ENCODE measurements at regions not wholly inside any gene's neighbourhood (a gene's known extent, or its start where the extent isn't known, plus 50 kb on each side); places are given as distances from the start of the nearest gene placed in this dataset.

- H3K4me3 ChIP-seq: no peak overlapping the region
- peak in 5 of 9 donors; percentile 9 to 21 (median 12) for TF ChIP-seq CTCF (IDR thresholded peaks at IDR 0.05)
- H3K27me3 ChIP-seq: no peaks in the 10 kb centered on the region
- no peak overlapping the region for H3K27ac ChIP-seq
- ATAC-seq: peak in 7 of 8 donors; percentile 34 to 91 (median 78)
- H3K4me1 ChIP-seq: peaks cover 0 to 14% (median 2%) of the 10 kb centered on the region in 9 donors
- peak; percentile 50 to 51 for DNase-seq
- intact Hi-C loops (cut with DNase I): no loop called here
- WGBS, 2 donors: 40 to 48% methylated on average over 9 of the region's 9 CpGs
- H3K9me3 ChIP-seq: no peaks in the 10 kb centered on the region
- no peaks in the 10 kb centered on the region for H3K36me3 ChIP-seq
These were observed 179.6 kb upstream of the NOCT start for GRCh38 chr4:138835832-138836533.

DNA sequence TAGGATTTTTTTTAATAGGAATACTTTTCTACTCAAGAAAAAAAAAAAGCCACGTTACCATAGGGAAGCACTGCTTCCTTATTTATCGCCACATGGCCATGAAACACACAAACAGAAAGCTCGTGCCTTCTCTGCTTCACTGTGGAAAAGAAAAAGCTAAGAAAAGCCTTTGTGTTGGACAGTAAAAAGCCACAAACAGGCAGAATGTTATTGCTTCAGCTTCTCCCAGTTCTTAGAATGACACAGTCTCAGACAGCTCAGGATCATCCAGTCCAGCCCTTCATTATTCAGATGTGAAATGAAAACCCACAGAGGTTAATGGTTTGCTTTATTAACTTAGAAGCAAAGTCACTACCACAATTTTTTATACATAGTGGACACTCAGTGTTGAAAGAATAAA, 181.6 kb upstream of the NOCT start:
- whole genome bisulfite sequencing, 2 donors: 69% methylated on average over 3 of the region's 3 CpGs

DNA sequence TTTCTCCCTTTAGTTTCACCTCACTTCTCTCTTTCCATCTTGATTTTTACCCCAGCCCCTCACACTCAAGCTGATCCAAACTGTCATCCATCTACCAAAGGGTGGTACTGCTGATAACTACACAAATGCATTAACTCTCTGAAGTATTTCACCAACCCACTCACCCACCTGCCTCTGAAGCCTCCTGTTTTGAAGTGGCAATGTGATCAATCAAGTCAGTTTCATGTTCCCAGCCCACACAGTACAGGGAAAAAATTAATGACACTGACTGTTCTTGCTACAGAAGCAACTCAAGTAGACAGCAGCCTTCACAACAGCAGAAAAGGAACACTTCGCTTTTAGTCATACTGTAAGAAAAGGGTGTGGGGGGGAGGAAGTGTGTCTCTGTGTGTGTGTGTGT, 183.0 kb upstream of the NOCT start:
- no peaks in the 10 kb centered on the region for H3K9me3 ChIP-seq
- WGBS, 2 donors: 98 to 100% methylated on average over 1 of the region's 1 CpG
- TF ChIP-seq CTCF (IDR thresholded peaks at IDR 0.05): no peak

More for the DNA sequence above, 181.6 kb upstream of the NOCT start:
- no peak for TF ChIP-seq CTCF (IDR thresholded peaks at IDR 0.05)
- no peaks in the 10 kb centered on the region for H3K27me3 ChIP-seq
- H3K9me3 ChIP-seq: no peaks in the 10 kb centered on the region
- H3K36me3 ChIP-seq: no peaks in the 10 kb centered on the region
- H3K4me1 ChIP-seq: peaks cover 0 to 9% (median 0%) of the 10 kb centered on the region in 9 donors
- intact Hi-C loops (cut with DNase I): no loop called here
- no peak overlapping the region for H3K27ac ChIP-seq
- H3K4me3 ChIP-seq: no peak overlapping the region
- DNase-seq: no peak
- ATAC-seq: no peak

DNA sequence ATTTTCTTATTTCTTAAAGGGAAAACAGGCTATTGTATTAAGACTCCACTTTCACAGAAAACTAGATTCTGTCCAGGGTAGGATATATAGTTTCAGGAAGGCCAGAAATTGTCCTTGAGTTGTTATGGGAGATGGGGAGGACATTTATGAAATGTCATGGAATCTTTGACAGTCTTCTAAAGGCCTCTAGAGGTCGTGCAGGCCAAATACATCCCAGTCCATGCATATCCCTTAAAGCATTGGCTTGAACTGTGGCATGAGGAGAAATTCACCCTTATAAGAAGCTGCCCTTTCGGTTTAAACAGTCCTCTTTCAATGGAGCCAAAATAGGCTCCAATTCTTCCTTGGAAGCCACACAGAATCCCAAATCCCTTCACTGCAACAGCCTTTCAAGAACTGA, 183.6 kb upstream of the NOCT start:
- WGBS, 2 donors: 72 to 77% methylated on average over 2 of the region's 2 CpGs
- no peak for TF ChIP-seq CTCF (IDR thresholded peaks at IDR 0.05)

More for the DNA sequence above, 183.0 kb upstream of the NOCT start:
- H3K27me3 ChIP-seq: no peaks in the 10 kb centered on the region
- peaks cover 0 to 9% (median 0%) of the 10 kb centered on the region in 9 donors for H3K4me1 ChIP-seq
- no peaks in the 10 kb centered on the region for H3K36me3 ChIP-seq
- H3K4me3 ChIP-seq: no peak overlapping the region
- H3K27ac ChIP-seq: no peak overlapping the region
- intact Hi-C loops (cut with DNase I): no loop called here
- ATAC-seq: no peak
- no peak for DNase-seq

More for the DNA sequence above, 183.6 kb upstream of the NOCT start:
- no peaks in the 10 kb centered on the region for H3K36me3 ChIP-seq
- H3K27ac ChIP-seq: no peak overlapping the region
- intact Hi-C loops (cut with DNase I): no loop called here
- DNase-seq: no peak
- ATAC-seq: no peak
- H3K4me1 ChIP-seq: peaks cover 0 to 9% (median 0%) of the 10 kb centered on the region in 9 donors
- no peak overlapping the region for H3K4me3 ChIP-seq
- no peaks in the 10 kb centered on the region for H3K9me3 ChIP-seq
- H3K27me3 ChIP-seq: no peaks in the 10 kb centered on the region

All from heart right ventricle (tissue), 16 donors.